GM23248 (cell line): ENCODE measurements at regions not wholly inside any gene's neighbourhood (a gene's known extent, or its start where the extent isn't known, plus 50 kb on each side); places are given as distances from the start of the nearest gene placed in this dataset.

Experiments used
- DNase-seq: peaks from one replicate; pipeline ENCODE4 v3.0.0-alpha.2; 2015
- H2AFZ ChIP-seq: fragments of 200-600 bp; sonication (generic); 2 replicates; pipeline ENCODE4 v1.6.1; 2016; ENCODE audit warnings: antibody characterized with exemption
- H3F3A ChIP-seq: fragments of 200-600 bp; sonication (generic); 2 replicates; pipeline ENCODE4 v1.6.1; 2016; ENCODE audit warnings: mild to moderate bottlenecking, antibody characterized with exemption, mixed run types; ENCODE audit not compliant: insufficient read depth
- H3K27ac ChIP-seq: fragments of 200-600 bp; sonication (generic); 2 replicates; pipeline ENCODE4 v1.5.1; 2016; ENCODE audit warnings: mild to moderate bottlenecking
- H3K27me3 ChIP-seq: fragments of 200-600 bp; sonication (generic); replicated peaks from 2 replicates; pipeline ENCODE4 v1.6.1; 2016; ENCODE audit warnings: mild to moderate bottlenecking; ENCODE audit not compliant: insufficient read depth
- H3K36me3 ChIP-seq: fragments of 200-600 bp; sonication (generic); 2 replicates; pipeline ENCODE4 v1.6.1; 2016; ENCODE audit warnings: low read depth, mild to moderate bottlenecking
- H3K4me1 ChIP-seq: fragments of 200-600 bp; sonication (generic); 2 replicates; pipeline ENCODE4 v1.6.1; 2016; ENCODE audit warnings: mild to moderate bottlenecking; ENCODE audit not compliant: insufficient read depth
- H3K4me2 ChIP-seq: fragments of 200-600 bp; sonication (generic); one replicate; pipeline ENCODE4 v1.6.1; 2016; ENCODE audit warnings: mild to moderate bottlenecking; ENCODE audit not compliant: unreplicated experiment
- H3K4me3 ChIP-seq: fragments of 200-600 bp; sonication (generic); 2 replicates; pipeline ENCODE4 v1.5.1; 2016; ENCODE audit warnings: mild to moderate bottlenecking
- H3K79me2 ChIP-seq: fragments of 200-600 bp; sonication (generic); 2 replicates; pipeline ENCODE4 v1.6.1; 2016; ENCODE audit warnings: mild to moderate bottlenecking; ENCODE audit not compliant: insufficient read depth
- H3K9ac ChIP-seq: fragments of 200-600 bp; sonication (generic); 2 replicates; pipeline ENCODE4 v1.6.1; 2016; ENCODE audit warnings: mild to moderate bottlenecking
- H3K9me2 ChIP-seq: fragments of 200-600 bp; sonication (generic); 2 replicates; pipeline ENCODE4 v1.6.1; 2016; ENCODE audit warnings: mixed run types, mild to moderate bottlenecking, moderate library complexity; ENCODE audit not compliant: insufficient read depth
- H3K9me3 ChIP-seq: fragments of 200-600 bp; sonication (generic); one replicate; pipeline ENCODE4 v1.6.1; 2017; ENCODE audit warnings: low read depth
- H4K20me1 ChIP-seq: fragments of 200-600 bp; sonication (generic); 2 replicates; pipeline ENCODE4 v1.6.0; 2016; ENCODE audit not compliant: insufficient read depth
- EZH2 ChIP-seq: fragments of 200-600 bp; sonication (generic); IDR thresholded peaks from 2 replicates; pipeline ENCODE4 v1.6.1; 2018; ENCODE audit warnings: antibody characterized with exemption, mild to moderate bottlenecking; ENCODE audit not compliant: insufficient read depth, poor library complexity, severe bottlenecking
- EZH2phosphoT487 ChIP-seq: fragments of 200-600 bp; sonication (generic); IDR thresholded peaks from 2 replicates; pipeline ENCODE4 v1.6.1; 2018; ENCODE audit warnings: antibody characterized with exemption, moderate library complexity, mild to moderate bottlenecking, low read depth; ENCODE audit not compliant: insufficient read depth
- WGBS, 2 experiments: methylation state at CpG; one replicate each; pipeline ENCODE4 v1.1.6; 2015 to 2017; ENCODE audit warnings: low lambda C conversion rate in 2 of 2, low coverage in 1 of 2; ENCODE audit errors: missing lambda C conversion rate in 2 of 2; 5-methylcytosine and 5-hydroxymethylcytosine counted together
- in situ Hi-C: fragments of 300-500 bp; cut with MboI; formaldehyde crosslinking; loops from 2 replicates; pipeline ENCODE4 v1.15.0; 2020

- H3K79me2 ChIP-seq, result no peaks in the 10 kb centered on the region
- peaks cover 10% of the 10 kb centered on the region; the same call in 1 of the 2 replicates for H3K27me3 ChIP-seq
- no peak overlapping the region for H3K27ac ChIP-seq
- no peaks in the 10 kb centered on the region for H3F3A ChIP-seq
- H3K4me3 ChIP-seq, result no peak overlapping the region
- no peaks in the 10 kb centered on the region for H3K4me1 ChIP-seq
- TF ChIP-seq EZH2phosphoT487, result no peak
- no peak for TF ChIP-seq EZH2
- H3K9me2 ChIP-seq, result no peaks in the 10 kb centered on the region
- H3K36me3 ChIP-seq, result no peaks in the 10 kb centered on the region
- H4K20me1 ChIP-seq, result no peaks in the 10 kb centered on the region
- no peak overlapping the region for H3K4me2 ChIP-seq
- in situ Hi-C loops, result no loop called here
- no peaks in the 10 kb centered on the region for H3K9me3 ChIP-seq
- 42 to 58% methylated on average over 1 of the region's 1 CpG for WGBS, 2 experiments
- H3K9ac ChIP-seq, result no peak overlapping the region
- H2AFZ ChIP-seq, result no peak overlapping the region
- DNase-seq, result peak; percentile 11
Measured at GRCh38 chr11:106216281-106216680, 138.8 kb downstream of the AASDHPPT start.

DNA sequence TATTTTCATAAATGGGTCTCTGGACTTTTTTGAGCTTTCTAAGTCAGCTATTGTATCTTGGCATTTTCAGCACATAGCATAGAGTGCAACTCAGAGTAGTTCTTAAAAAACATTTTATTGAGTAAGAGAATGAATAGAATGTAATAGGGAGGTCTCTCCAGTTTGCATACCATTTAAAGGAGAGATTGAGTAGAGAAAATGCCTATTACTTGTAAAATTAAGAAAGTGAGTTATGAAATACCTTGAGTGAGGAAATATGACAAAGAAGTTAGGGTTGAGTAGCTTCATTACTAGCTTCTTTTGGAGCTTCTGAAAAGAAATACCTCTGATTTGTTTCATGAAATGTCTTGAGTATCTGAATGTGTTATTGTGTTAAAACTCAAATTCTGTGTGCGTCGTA lies 140.0 kb downstream of the AASDHPPT start:
- H2AFZ ChIP-seq, result no peak overlapping the region
- no peak for TF ChIP-seq EZH2
- no peak for TF ChIP-seq EZH2phosphoT487
- no peak overlapping the region for H3K4me2 ChIP-seq
- no peaks in the 10 kb centered on the region for H3K36me3 ChIP-seq
- peak; percentile 18 for DNase-seq
- no peak overlapping the region for H3K9ac ChIP-seq
- WGBS, 2 experiments, result 52 to 63% methylated on average over 2 of the region's 2 CpGs
- H4K20me1 ChIP-seq, result no peaks in the 10 kb centered on the region
- no peaks in the 10 kb centered on the region for H3K79me2 ChIP-seq
- H3K27ac ChIP-seq, result no peak overlapping the region
- no peaks in the 10 kb centered on the region for H3F3A ChIP-seq
- H3K9me3 ChIP-seq, result no peaks in the 10 kb centered on the region
- H3K27me3 ChIP-seq, result peaks cover 3% of the 10 kb centered on the region; the same call in 1 of the 2 replicates
- no peaks in the 10 kb centered on the region for H3K9me2 ChIP-seq
- no peak overlapping the region for H3K4me3 ChIP-seq
- in situ Hi-C loops, result no loop called here
- no peaks in the 10 kb centered on the region for H3K4me1 ChIP-seq

- no peak overlapping the region for H3K4me2 ChIP-seq
- peaks cover 3% of the 10 kb centered on the region; the same call in 1 of the 2 replicates for H3K27me3 ChIP-seq
- H2AFZ ChIP-seq, result no peak overlapping the region
- TF ChIP-seq EZH2, result no peak
- TF ChIP-seq EZH2phosphoT487, result no peak
- 29 to 31% methylated on average over 3 of the region's 3 CpGs for WGBS, 2 experiments
- no peaks in the 10 kb centered on the region for H3K4me1 ChIP-seq
- H3K9me3 ChIP-seq, result no peaks in the 10 kb centered on the region
- no peak overlapping the region for H3K27ac ChIP-seq
- in situ Hi-C loops, result no loop called here
- H3K9ac ChIP-seq, result no peak overlapping the region
- no peak overlapping the region for H3K4me3 ChIP-seq
- no peaks in the 10 kb centered on the region for H3F3A ChIP-seq
- no peaks in the 10 kb centered on the region for H3K9me2 ChIP-seq
- no peaks in the 10 kb centered on the region for H3K79me2 ChIP-seq
- no peaks in the 10 kb centered on the region for H4K20me1 ChIP-seq
- no peaks in the 10 kb centered on the region for H3K36me3 ChIP-seq
- DNase-seq, result no peak
Measured at GRCh38 chr11:106218106-106218505, 140.6 kb downstream of the AASDHPPT start.

DNA sequence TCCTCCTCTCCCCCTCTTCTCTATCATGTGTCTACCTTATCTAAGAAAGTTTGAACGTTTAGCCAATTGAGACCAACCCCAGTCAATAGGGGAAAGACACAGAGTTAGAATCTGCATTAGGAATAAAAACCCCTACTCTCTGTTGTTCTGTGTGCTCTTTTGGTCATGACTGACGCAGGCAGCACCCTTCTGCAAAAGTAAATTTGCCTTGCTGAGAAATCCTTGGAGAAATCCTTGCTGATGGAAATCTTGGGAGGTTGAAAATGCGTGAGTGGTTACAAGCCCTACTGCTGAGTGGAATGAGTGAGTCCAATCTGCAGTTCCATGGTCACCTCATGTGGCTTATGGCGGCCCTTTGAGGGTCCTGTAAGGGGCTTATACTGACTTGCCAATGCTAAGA lies 145.2 kb downstream of the AASDHPPT start:
- in situ Hi-C loops, result no loop called here
- TF ChIP-seq EZH2 (no peak), EZH2phosphoT487 (no peak)

DNA sequence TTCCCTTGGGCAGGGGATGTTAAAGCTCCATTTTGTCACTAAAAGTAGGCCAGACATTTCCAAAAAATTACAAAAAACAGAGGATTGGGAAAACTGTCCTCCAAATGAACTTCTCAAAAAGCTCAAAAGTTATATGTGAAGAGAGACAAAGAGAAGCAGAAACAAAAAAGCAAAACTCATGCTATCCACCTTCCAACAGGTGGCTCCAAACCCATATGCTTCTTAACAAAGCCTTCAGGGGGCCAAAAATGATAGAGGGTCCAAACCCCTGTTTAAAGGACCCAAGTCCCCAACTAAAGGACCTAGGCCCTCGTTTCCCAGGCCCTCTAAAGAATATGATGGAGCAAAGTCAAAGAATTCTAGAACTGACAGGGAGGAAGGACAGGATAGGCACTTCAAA lies 146.7 kb downstream of the AASDHPPT start:
- in situ Hi-C loops, result no loop called here
- no peaks in the 10 kb centered on the region for H3F3A ChIP-seq

More for the DNA sequence above, 145.2 kb downstream of the AASDHPPT start:
- no peaks in the 10 kb centered on the region for H3K79me2 ChIP-seq
- peak; percentile 10 for DNase-seq
- no peak overlapping the region for H3K4me3 ChIP-seq
- WGBS, 2 experiments, result 19 to 20% methylated on average over 4 of the region's 4 CpGs
- no peak overlapping the region for H2AFZ ChIP-seq
- no peak overlapping the region for H3K27ac ChIP-seq
- no peaks in the 10 kb centered on the region for H3K36me3 ChIP-seq
- H3K9ac ChIP-seq, result no peak overlapping the region
- H3K9me2 ChIP-seq, result no peaks in the 10 kb centered on the region
- no peaks in the 10 kb centered on the region for H3F3A ChIP-seq
- no peaks in the 10 kb centered on the region for H3K9me3 ChIP-seq
- H3K4me1 ChIP-seq, result no peaks in the 10 kb centered on the region
- H3K4me2 ChIP-seq, result no peak overlapping the region
- no peaks in the 10 kb centered on the region for H4K20me1 ChIP-seq
- H3K27me3 ChIP-seq, result no peaks in the 10 kb centered on the region

More for the DNA sequence above, 146.7 kb downstream of the AASDHPPT start:
- no peaks in the 10 kb centered on the region for H4K20me1 ChIP-seq
- no peak for DNase-seq
- no peaks in the 10 kb centered on the region for H3K36me3 ChIP-seq
- no peaks in the 10 kb centered on the region for H3K9me3 ChIP-seq
- no peak overlapping the region for H3K27ac ChIP-seq
- no peak overlapping the region for H3K4me3 ChIP-seq
- no peak overlapping the region for H2AFZ ChIP-seq
- H3K79me2 ChIP-seq, result no peaks in the 10 kb centered on the region
- 0% methylated on average over 1 of the region's 1 CpG for WGBS, 2 experiments
- no peak overlapping the region for H3K4me2 ChIP-seq
- no peak overlapping the region for H3K9ac ChIP-seq
- H3K4me1 ChIP-seq, result no peaks in the 10 kb centered on the region
- TF ChIP-seq EZH2 (no peak), EZH2phosphoT487 (no peak)
- H3K27me3 ChIP-seq, result no peaks in the 10 kb centered on the region
- H3K9me2 ChIP-seq, result no peaks in the 10 kb centered on the region
